ENCODE measurements at regions not wholly inside any gene's neighbourhood (a gene's known extent, or its start where the extent isn't known, plus 50 kb on each side); places are given as distances from the start of the nearest gene placed in this dataset.

- TF ChIP-seq CTCF (IDR thresholded peaks at IDR 0.05) (no peak), POLR2A (IDR thresholded peaks at IDR 0.05) (no peak), EP300 (IDR thresholded peaks at IDR 0.05) (no peak)
Observed at GRCh38 chr3:177346878-177347277, 149.6 kb upstream of the TBL1XR1 start.
